ENCODE measurements at regions not wholly inside any gene's neighbourhood (a gene's known extent, or its start where the extent isn't known, plus 50 kb on each side); places are given as distances from the start of the nearest gene placed in this dataset.

DNA sequence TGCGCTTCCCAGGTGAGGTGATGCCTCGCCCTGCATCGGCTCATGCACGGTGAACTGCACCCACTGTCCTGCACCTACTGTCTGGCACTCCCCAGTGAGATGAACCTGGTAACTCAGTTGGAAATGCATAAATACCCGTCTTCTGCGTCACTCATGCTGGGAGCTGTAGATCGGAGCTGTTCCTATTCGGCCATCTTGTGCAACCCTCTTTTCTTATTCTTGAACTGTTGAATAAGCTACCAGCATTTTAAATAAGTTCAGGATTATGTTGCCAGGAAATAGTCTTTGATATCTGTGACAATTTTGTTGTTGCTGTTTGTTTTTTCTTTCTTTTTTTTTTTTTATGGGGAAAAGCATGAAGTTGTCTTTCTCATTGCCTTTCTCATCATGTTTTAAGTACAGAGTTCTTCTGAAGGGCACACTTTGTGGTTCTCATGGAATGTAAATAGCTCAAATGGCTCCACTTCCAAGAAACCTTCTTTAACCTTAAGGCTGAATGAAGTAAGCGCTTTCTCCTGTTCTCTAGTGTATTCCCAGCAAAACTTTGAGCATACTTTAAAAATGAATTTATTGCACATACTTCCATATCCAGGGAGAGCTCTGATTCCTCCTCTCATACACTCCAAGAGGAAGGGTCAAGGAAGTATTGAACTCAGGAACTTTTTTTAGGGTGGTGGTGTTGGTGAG lies 468.0 kb upstream of the TBL1XR1 start:
- H3K9me3 ChIP-seq, result no peaks in the 10 kb centered on the region
- 76 to 85% (median 81%) methylated on average over 9 of the region's 9 CpGs for WGBS, 3 donors
- no peaks in the 10 kb centered on the region for H3K27me3 ChIP-seq
- H3K36me3 ChIP-seq, result no peaks in the 10 kb centered on the region
- intact Hi-C loops (cut with DNase I), result no loop called here
- H3K4me3 ChIP-seq, result no peak overlapping the region
- no peak for DNase-seq
- H3K4me1 ChIP-seq (ENCODE audit: insufficient read depth), result no peaks in the 10 kb centered on the region
- no peak for TF ChIP-seq POLR2A (IDR thresholded peaks at IDR 0.05)
- no peak for TF ChIP-seq EP300 (IDR thresholded peaks at IDR 0.05)
- TF ChIP-seq, protein P1, sequence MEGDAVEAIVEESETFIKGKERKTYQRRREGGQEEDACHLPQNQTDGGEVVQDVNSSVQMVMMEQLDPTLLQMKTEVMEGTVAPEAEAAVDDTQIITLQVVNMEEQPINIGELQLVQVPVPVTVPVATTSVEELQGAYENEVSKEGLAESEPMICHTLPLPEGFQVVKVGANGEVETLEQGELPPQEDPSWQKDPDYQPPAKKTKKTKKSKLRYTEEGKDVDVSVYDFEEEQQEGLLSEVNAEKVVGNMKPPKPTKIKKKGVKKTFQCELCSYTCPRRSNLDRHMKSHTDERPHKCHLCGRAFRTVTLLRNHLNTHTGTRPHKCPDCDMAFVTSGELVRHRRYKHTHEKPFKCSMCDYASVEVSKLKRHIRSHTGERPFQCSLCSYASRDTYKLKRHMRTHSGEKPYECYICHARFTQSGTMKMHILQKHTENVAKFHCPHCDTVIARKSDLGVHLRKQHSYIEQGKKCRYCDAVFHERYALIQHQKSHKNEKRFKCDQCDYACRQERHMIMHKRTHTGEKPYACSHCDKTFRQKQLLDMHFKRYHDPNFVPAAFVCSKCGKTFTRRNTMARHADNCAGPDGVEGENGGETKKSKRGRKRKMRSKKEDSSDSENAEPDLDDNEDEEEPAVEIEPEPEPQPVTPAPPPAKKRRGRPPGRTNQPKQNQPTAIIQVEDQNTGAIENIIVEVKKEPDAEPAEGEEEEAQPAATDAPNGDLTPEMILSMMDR (IDR thresholded peaks at IDR 0.05), result no peak
- H3K27ac ChIP-seq, result no peak overlapping the region

DNA sequence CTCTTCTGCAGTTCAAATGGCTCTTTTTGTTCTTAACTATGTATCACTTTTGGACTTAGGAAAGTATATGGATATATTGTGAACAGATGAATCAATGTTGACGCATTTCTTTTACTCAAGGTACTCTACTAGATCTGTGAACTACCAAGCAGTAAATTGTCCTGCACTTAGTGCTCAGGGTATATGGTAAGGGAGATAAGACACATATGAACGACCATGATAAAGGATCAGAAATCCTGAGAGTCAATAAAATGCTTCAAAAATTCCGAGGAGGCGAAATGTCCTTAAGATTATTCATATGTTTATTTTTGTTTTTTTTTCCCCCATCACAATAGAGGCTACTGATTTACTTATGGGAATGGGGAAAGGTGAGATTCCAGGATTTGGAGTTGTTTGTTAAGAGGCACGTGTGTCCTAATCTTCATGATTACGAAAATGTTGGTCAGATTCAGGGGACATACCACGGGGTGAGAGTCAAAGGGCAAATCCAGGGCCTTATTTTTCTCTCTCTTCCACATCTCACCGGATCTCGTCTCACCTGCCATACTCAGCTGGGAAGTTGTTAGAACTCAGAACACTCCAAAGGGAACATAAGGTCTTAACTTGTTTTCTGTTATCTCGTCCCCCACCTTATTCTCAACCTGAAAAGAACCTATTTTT lies 475.1 kb upstream of the TBL1XR1 start:
- TF ChIP-seq, protein P1 (IDR thresholded peaks at IDR 0.05), result no peak
- TF ChIP-seq POLR2A (IDR thresholded peaks at IDR 0.05) (no peak), EP300 (IDR thresholded peaks at IDR 0.05) (no peak)
- no peak for DNase-seq
- peaks cover 6% of the 10 kb centered on the region for H3K4me1 ChIP-seq (ENCODE audit: insufficient read depth)
- 82 to 95% (median 87%) methylated on average over 10 of the region's 10 CpGs for WGBS, 3 donors
- H3K27me3 ChIP-seq, result no peaks in the 10 kb centered on the region
- no peak overlapping the region for H3K27ac ChIP-seq
- no peaks in the 10 kb centered on the region for H3K9me3 ChIP-seq
- intact Hi-C loops (cut with DNase I), result no loop called here
- no peaks in the 10 kb centered on the region for H3K36me3 ChIP-seq
- no peak overlapping the region for H3K4me3 ChIP-seq

DNA sequence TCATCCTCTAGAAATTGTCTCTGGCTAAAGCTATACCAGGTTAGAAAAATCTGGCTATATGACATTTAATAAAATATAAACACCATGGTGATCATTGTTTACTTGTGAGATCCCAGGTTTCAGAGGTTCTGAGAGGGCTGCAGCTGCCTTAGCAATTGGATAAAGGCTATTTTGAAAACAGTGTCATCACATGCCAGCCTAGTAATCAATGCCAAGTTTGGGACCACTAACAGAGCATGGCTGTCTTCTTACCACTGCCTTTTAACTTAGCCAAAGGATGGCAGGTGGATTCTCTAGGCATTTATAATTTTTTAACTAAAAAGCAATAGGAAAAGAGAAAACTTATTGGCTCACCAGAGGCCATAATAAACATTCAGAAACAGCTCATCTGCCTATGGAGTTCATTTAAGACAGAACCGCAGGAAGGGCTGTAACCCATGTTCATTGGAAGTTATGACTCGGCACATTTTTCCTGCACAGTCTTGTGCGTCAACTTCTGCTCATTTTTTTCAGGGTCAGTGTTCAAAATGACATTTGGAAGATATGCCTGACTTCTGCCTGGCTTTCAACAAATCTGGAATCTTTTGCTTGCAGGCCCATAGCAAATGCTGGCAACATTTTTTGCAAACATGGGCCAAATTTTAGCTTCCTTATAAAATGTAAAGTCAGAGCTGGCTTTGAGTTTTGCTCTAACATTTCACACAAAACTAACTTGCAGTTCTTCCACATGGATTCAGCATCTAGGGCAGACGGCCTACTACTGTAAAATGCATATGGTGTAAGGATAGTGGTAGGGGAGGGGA lies 476.0 kb upstream of the TBL1XR1 start:
- no peak for TF ChIP-seq EP300 (IDR thresholded peaks at IDR 0.05)
- H3K36me3 ChIP-seq, result no peaks in the 10 kb centered on the region
- H3K9me3 ChIP-seq, result no peaks in the 10 kb centered on the region
- H3K4me1 ChIP-seq (ENCODE audit: insufficient read depth), result peaks cover 6% of the 10 kb centered on the region
- H3K4me3 ChIP-seq, result no peak overlapping the region
- no peak overlapping the region for H3K27ac ChIP-seq
- 13 to 28% (median 24%) methylated on average over 4 of the region's 4 CpGs for WGBS, 3 donors
- peak in 2 of 5 donors; percentile 18 to 26 for DNase-seq
- intact Hi-C loops (cut with DNase I), result no loop called here
- no peaks in the 10 kb centered on the region for H3K27me3 ChIP-seq

DNA sequence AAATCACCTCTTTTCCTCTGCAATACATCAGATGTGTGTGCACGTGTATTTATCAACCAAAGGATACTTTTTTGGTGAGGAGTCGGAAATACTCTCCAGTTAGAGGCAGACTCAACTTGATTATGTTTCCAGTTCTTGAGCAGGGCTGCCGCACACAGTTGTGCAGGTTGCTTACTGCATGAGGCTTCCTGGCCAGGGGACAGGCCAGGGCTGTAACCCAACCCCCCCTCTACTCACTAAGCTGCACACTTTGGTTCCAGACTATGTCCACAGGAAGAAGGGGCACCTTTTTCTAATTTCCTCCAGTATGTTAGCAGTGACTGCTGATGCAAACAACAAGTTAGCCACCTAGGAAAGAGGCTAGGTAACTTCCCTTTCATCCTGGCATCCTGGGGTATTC lies 476.9 kb upstream of the TBL1XR1 start:
- no peak overlapping the region for H3K27ac ChIP-seq
- no peaks in the 10 kb centered on the region for H3K27me3 ChIP-seq
- WGBS, 3 donors, result 76 to 96% (median 93%) methylated on average over 3 of the region's 3 CpGs
- TF ChIP-seq POLR2A (IDR thresholded peaks at IDR 0.05) (no peak), EP300 (IDR thresholded peaks at IDR 0.05) (no peak)
- TF ChIP-seq, protein P1 (IDR thresholded peaks at IDR 0.05), result no peak
- H3K4me1 ChIP-seq (ENCODE audit: insufficient read depth), result peaks cover 6% of the 10 kb centered on the region
- no peaks in the 10 kb centered on the region for H3K9me3 ChIP-seq
- no peak overlapping the region for H3K4me3 ChIP-seq
- no peaks in the 10 kb centered on the region for H3K36me3 ChIP-seq
- intact Hi-C loops (cut with DNase I), result no loop called here
- DNase-seq, result no peak

Data from ovary (tissue), 7 donors.